ENCODE measurements at regions not wholly inside any gene's neighbourhood (a gene's known extent, or its start where the extent isn't known, plus 50 kb on each side); places are given as distances from the start of the nearest gene placed in this dataset.

GRCh38 chr5:8295141-8295540, 426.2 kb downstream of the MTRR start:
- Histone ChIP-seq H3K79me2 (ENCODE audit: insufficient read depth, low read length) (no peaks in the 10 kb centered on the region), H3K27ac (ENCODE audit: low read depth, low read length) (no peak overlapping the region), H2AFZ (ENCODE audit: low read depth, low read length, severe bottlenecking) (no peak overlapping the region), H3K9ac (ENCODE audit: low read length) (no peak overlapping the region), H3K9me2 (replicated peaks; ENCODE audit: insufficient read depth, low read length) (no peaks in the 10 kb centered on the region), H3K27me3 (ENCODE audit: low read length) (no peaks in the 10 kb centered on the region), H3K36me3 (ENCODE audit: low read length) (no peaks in the 10 kb centered on the region), H3F3A (ENCODE audit: insufficient read depth) (no peaks in the 10 kb centered on the region), H3K9me3 (ENCODE audit: insufficient read depth, low read length) (no peaks in the 10 kb centered on the region), H4K20me1 (ENCODE audit: low read depth, low read length) (no peaks in the 10 kb centered on the region), H3K4me2 (ENCODE audit: low read depth, low read length, poor library complexity, severe bottlenecking) (no peak overlapping the region), H3K4me3 (ENCODE audit: insufficient read depth, low read length, poor library complexity, severe bottlenecking) (no peak overlapping the region)
- TF ChIP-seq EZH2phosphoT487 (conservative IDR thresholded peaks at IDR 0.05; ENCODE audit: low read length) = no peak

GRCh38 chr5:8299716-8300115, 430.8 kb downstream of the MTRR start:
- no peak for TF ChIP-seq CTCF (IDR thresholded peaks at IDR 0.05; ENCODE audit: insufficient read depth, low read length, poor library complexity, severe bottlenecking)
- no peak for TF ChIP-seq EZH2phosphoT487 (conservative IDR thresholded peaks at IDR 0.05; ENCODE audit: low read length)
- Histone ChIP-seq H3K9me3 (ENCODE audit: insufficient read depth, low read length) (no peaks in the 10 kb centered on the region), H3K9me2 (replicated peaks; ENCODE audit: insufficient read depth, low read length) (no peaks in the 10 kb centered on the region), H3K4me3 (ENCODE audit: insufficient read depth, low read length, poor library complexity, severe bottlenecking) (no peak overlapping the region), H3K4me2 (ENCODE audit: low read depth, low read length, poor library complexity, severe bottlenecking) (no peak overlapping the region), H3K27me3 (ENCODE audit: low read length) (no peaks in the 10 kb centered on the region), H2AFZ (ENCODE audit: low read depth, low read length, severe bottlenecking) (no peak overlapping the region), H3K36me3 (ENCODE audit: low read length) (no peaks in the 10 kb centered on the region), H3F3A (ENCODE audit: insufficient read depth) (no peaks in the 10 kb centered on the region), H4K20me1 (ENCODE audit: low read depth, low read length) (no peaks in the 10 kb centered on the region), H3K79me2 (ENCODE audit: insufficient read depth, low read length) (no peaks in the 10 kb centered on the region), H3K27ac (ENCODE audit: low read depth, low read length) (no peak overlapping the region), H3K9ac (ENCODE audit: low read length) (no peak overlapping the region)

GRCh38 chr5:8304341-8304740, 435.4 kb downstream of the MTRR start:
- no peaks in the 10 kb centered on the region for H3K36me3 ChIP-seq (ENCODE audit: low read length)
- no peaks in the 10 kb centered on the region for H3K79me2 ChIP-seq (ENCODE audit: insufficient read depth, low read length)
- H3K4me2 ChIP-seq (ENCODE audit: low read depth, low read length, poor library complexity, severe bottlenecking) = no peak overlapping the region
- H3K27me3 ChIP-seq (ENCODE audit: low read length) = no peaks in the 10 kb centered on the region
- no peak overlapping the region for H3K27ac ChIP-seq (ENCODE audit: low read depth, low read length)
- no peak overlapping the region for H3K9ac ChIP-seq (ENCODE audit: low read length)
- TF ChIP-seq CTCF (IDR thresholded peaks at IDR 0.05; ENCODE audit: insufficient read depth, low read length, poor library complexity, severe bottlenecking) (no peak), EZH2phosphoT487 (conservative IDR thresholded peaks at IDR 0.05; ENCODE audit: low read length) (no peak)
- H3F3A ChIP-seq (ENCODE audit: insufficient read depth) = no peaks in the 10 kb centered on the region
- H4K20me1 ChIP-seq (ENCODE audit: low read depth, low read length) = no peaks in the 10 kb centered on the region
- no peaks in the 10 kb centered on the region for H3K9me3 ChIP-seq (ENCODE audit: insufficient read depth, low read length)
- H2AFZ ChIP-seq (ENCODE audit: low read depth, low read length, severe bottlenecking) = no peak overlapping the region
- no peaks in the 10 kb centered on the region for H3K9me2 ChIP-seq (replicated peaks; ENCODE audit: insufficient read depth, low read length)
- no peak overlapping the region for H3K4me3 ChIP-seq (ENCODE audit: insufficient read depth, low read length, poor library complexity, severe bottlenecking)

GRCh38 chr5:8306288-8306896, 437.4 kb downstream of the MTRR start:
- H3K9me2 ChIP-seq (replicated peaks; ENCODE audit: insufficient read depth, low read length) = no peaks in the 10 kb centered on the region
- H3K27me3 ChIP-seq (ENCODE audit: low read length) = no peaks in the 10 kb centered on the region
- no peaks in the 10 kb centered on the region for H3F3A ChIP-seq (ENCODE audit: insufficient read depth)
- no peaks in the 10 kb centered on the region for H3K36me3 ChIP-seq (ENCODE audit: low read length)
- TF ChIP-seq CTCF (IDR thresholded peaks at IDR 0.05; ENCODE audit: insufficient read depth, low read length, poor library complexity, severe bottlenecking) (no peak), EZH2phosphoT487 (conservative IDR thresholded peaks at IDR 0.05; ENCODE audit: low read length) (no peak)
- no peaks in the 10 kb centered on the region for H3K79me2 ChIP-seq (ENCODE audit: insufficient read depth, low read length)
- H2AFZ ChIP-seq (ENCODE audit: low read depth, low read length, severe bottlenecking) = no peak overlapping the region
- H3K4me2 ChIP-seq (ENCODE audit: low read depth, low read length, poor library complexity, severe bottlenecking) = no peak overlapping the region
- no peak overlapping the region for H3K27ac ChIP-seq (ENCODE audit: low read depth, low read length)
- H3K9me3 ChIP-seq (ENCODE audit: insufficient read depth, low read length) = no peaks in the 10 kb centered on the region
- no peak overlapping the region for H3K4me3 ChIP-seq (ENCODE audit: insufficient read depth, low read length, poor library complexity, severe bottlenecking)
- H3K9ac ChIP-seq (ENCODE audit: low read length) = no peak overlapping the region
- H4K20me1 ChIP-seq (ENCODE audit: low read depth, low read length) = no peaks in the 10 kb centered on the region
